H9 (cell line): ENCODE measurements at regions not wholly inside any gene's neighbourhood (a gene's known extent, or its start where the extent isn't known, plus 50 kb on each side); places are given as distances from the start of the nearest gene placed in this dataset.

Experiments
- DNase-seq: peaks from one replicate; pipeline ENCODE4 v3.0.0-alpha.2; 2017
- H2AFZ ChIP-seq: one replicate; pipeline ENCODE4 v1.6.1; 2013; ENCODE audit warnings: mild to moderate bottlenecking, low read length, control low read depth, moderate library complexity
- H2AK5ac ChIP-seq: 2 replicates; pipeline ENCODE4 v1.6.1; 2013; ENCODE audit warnings: low read length, control low read depth, mixed read lengths; ENCODE audit not compliant: insufficient read length
- H2BK120ac ChIP-seq: one replicate; pipeline ENCODE4 v1.6.1; 2013; ENCODE audit warnings: low read depth, mild to moderate bottlenecking, low read length, control low read depth, inconsistent platforms; ENCODE audit not compliant: poor library complexity, severe bottlenecking
- H2BK12ac ChIP-seq: 2 replicates; pipeline ENCODE4 v1.6.1; 2013; ENCODE audit warnings: low read length, control low read depth, mixed read lengths, low read depth; ENCODE audit not compliant: insufficient read length
- H2BK15ac ChIP-seq: 2 replicates; pipeline ENCODE4 v1.6.1; 2013; ENCODE audit warnings: low read depth, low read length, control low read depth
- H2BK20ac ChIP-seq: one replicate; pipeline ENCODE4 v1.6.1; 2013; ENCODE audit warnings: low read depth, mild to moderate bottlenecking, low read length, control low read depth, inconsistent platforms; ENCODE audit not compliant: poor library complexity, severe bottlenecking
- H2BK5ac ChIP-seq: 2 replicates; pipeline ENCODE4 v1.6.1; 2013; ENCODE audit warnings: low read length, control low read depth, mixed read lengths; ENCODE audit not compliant: insufficient read length
- H3K14ac ChIP-seq: 2 replicates; pipeline ENCODE4 v1.6.1; 2013; ENCODE audit warnings: low read length, control low read depth; ENCODE audit not compliant: insufficient read depth
- H3K18ac ChIP-seq: 2 replicates; pipeline ENCODE4 v1.6.1; 2013; ENCODE audit warnings: low read depth, mild to moderate bottlenecking, mixed read lengths, low read length, control low read depth; ENCODE audit not compliant: insufficient read length
- H3K23ac ChIP-seq: 2 replicates; pipeline ENCODE4 v1.6.1; 2013; ENCODE audit warnings: low read length, control low read depth, mixed read lengths, low read depth; ENCODE audit not compliant: insufficient read length
- H3K23me2 ChIP-seq: 2 replicates; pipeline ENCODE4 v1.6.1; 2013; ENCODE audit warnings: low read depth, mild to moderate bottlenecking, mixed read lengths, low read length, control low read depth; ENCODE audit not compliant: insufficient read length, poor library complexity, severe bottlenecking
- H3K27ac ChIP-seq: 2 replicates; pipeline ENCODE4 v1.5.1; 2013; ENCODE audit warnings: low read length, control low read depth, mixed read lengths, low read depth; ENCODE audit not compliant: insufficient read length
- H3K27me3 ChIP-seq: 2 replicates; pipeline ENCODE4 v1.6.1; 2013; ENCODE audit warnings: low read length, control low read depth, inconsistent platforms; ENCODE audit not compliant: insufficient read depth
- H3K4ac ChIP-seq: 2 replicates; pipeline ENCODE4 v1.6.1; 2013; ENCODE audit warnings: low read depth, mild to moderate bottlenecking, control low read depth, inconsistent platforms, low read length, moderate library complexity
- H3K4me1 ChIP-seq: 2 replicates; pipeline ENCODE4 v1.6.1; 2013; ENCODE audit warnings: low read length, control low read depth, inconsistent platforms; ENCODE audit not compliant: insufficient read depth
- H3K4me2 ChIP-seq: 2 replicates; pipeline ENCODE4 v1.6.1; 2013; ENCODE audit warnings: low read length, control low read depth, mixed read lengths; ENCODE audit not compliant: insufficient read length, insufficient read depth
- H3K56ac ChIP-seq: 2 replicates; pipeline ENCODE4 v1.6.1; 2013; ENCODE audit warnings: low read depth, mild to moderate bottlenecking, mixed read lengths, low read length, control low read depth; ENCODE audit not compliant: insufficient read length
- H3K79me1 ChIP-seq: 2 replicates; pipeline ENCODE4 v1.6.1; 2013; ENCODE audit warnings: low read depth, mild to moderate bottlenecking, moderate library complexity, low read length, control low read depth, inconsistent platforms; ENCODE audit not compliant: insufficient read depth, poor library complexity, severe bottlenecking
- H3K79me2 ChIP-seq: 2 replicates; pipeline ENCODE4 v1.6.1; 2013; ENCODE audit warnings: low read length, control low read depth, inconsistent platforms; ENCODE audit not compliant: insufficient read depth
- H3K9ac ChIP-seq: 2 replicates; pipeline ENCODE4 v1.6.1; 2013; ENCODE audit warnings: low read length, control low read depth, mixed read lengths; ENCODE audit not compliant: insufficient read length; ENCODE audit errors: extremely low read depth
- H3K9me3 ChIP-seq: one replicate; pipeline ENCODE4 v1.6.1; 2013; ENCODE audit warnings: low read depth, low read length, inconsistent platforms; ENCODE audit not compliant: control insufficient read depth
- H3T11ph ChIP-seq: one replicate; pipeline ENCODE4 v1.6.1; 2013; ENCODE audit warnings: mild to moderate bottlenecking, low read length, control low read depth, inconsistent platforms
- H4K20me1 ChIP-seq: one replicate; pipeline ENCODE4 v1.6.1; 2013; ENCODE audit not compliant: control insufficient read depth, insufficient read length, insufficient read depth
- H4K5ac ChIP-seq: 2 replicates; pipeline ENCODE4 v1.6.1; 2013; ENCODE audit warnings: low read depth, mild to moderate bottlenecking, mixed read lengths, low read length, control low read depth; ENCODE audit not compliant: insufficient read length
- H4K8ac ChIP-seq: replicated peaks from 2 replicates; pipeline ENCODE4 v1.6.1; 2013; ENCODE audit warnings: low read length, control low read depth, mixed read lengths, low read depth; ENCODE audit not compliant: insufficient read length
- H4K91ac ChIP-seq: 2 replicates; pipeline ENCODE4 v1.6.1; 2013; ENCODE audit warnings: low read depth, mild to moderate bottlenecking, moderate library complexity, mixed read lengths, low read length, control low read depth; ENCODE audit not compliant: insufficient read length
- H3K27ac Mint-ChIP-seq, 3 experiments: 2 replicates in 2 of 3; 3 replicates in 1 of 3; pipeline ENCODE4 v1.8.0; 2020 to 2021; ENCODE audit warnings: mixed read lengths in 3 of 3, mild to moderate bottlenecking in 1 of 3, moderate library complexity in 1 of 3
- H3K27me3 Mint-ChIP-seq: 2 replicates; pipeline ENCODE4 v1.8.0; 2021; ENCODE audit warnings: low read depth, mild to moderate bottlenecking, moderate library complexity, mixed read lengths
- H3K36me3 Mint-ChIP-seq, 3 experiments: 2 replicates in 2 of 3; 3 replicates in 1 of 3; pipeline ENCODE4 v1.8.0; 2020 to 2021; ENCODE audit warnings: low read depth in 3 of 3, mixed read lengths in 3 of 3; ENCODE audit not compliant: insufficient read depth in 1 of 3
- H3K4me1 Mint-ChIP-seq, 2 experiments: 2 replicates each; pipeline ENCODE4 v1.8.0; 2020; ENCODE audit warnings: mixed read lengths in 2 of 2
- H3K4me3 Mint-ChIP-seq, 2 experiments: 2 replicates in 1 of 2; 3 replicates in 1 of 2; pipeline ENCODE4 v1.8.0; 2020 to 2021; ENCODE audit warnings: mild to moderate bottlenecking in 2 of 2, mixed read lengths in 2 of 2, moderate library complexity in 1 of 2
- H3K9me3 Mint-ChIP-seq, 2 experiments: 2 replicates in 1 of 2; 3 replicates in 1 of 2; pipeline ENCODE4 v1.8.0; 2020; ENCODE audit warnings: mild to moderate bottlenecking in 2 of 2, mixed read lengths in 2 of 2, moderate library complexity in 1 of 2
- WGBS: extraction: QIAGEN DNeasy Blood & Tissue Kit; methylation state at CpG from one replicate; pipeline ENCODE4 v1.1.7; 2013; ENCODE audit warnings: missing lambda C conversion rate, low lambda C conversion rate, mixed read lengths; ENCODE audit not compliant: insufficient read length; ENCODE audit errors: extremely low coverage; 5-methylcytosine and 5-hydroxymethylcytosine counted together
- TF ChIP-seq, protein P1 (sequence below): fragments of 200-600 bp; sonication (generic); conservative IDR thresholded peaks from 3 replicates; pipeline ENCODE4 v1.8.0; 2021; ENCODE audit warnings: antibody characterized with exemption, mild to moderate bottlenecking

GRCh38 chr10:117946525-117947070 lies 100.1 kb downstream of the RAB11FIP2 start:
- no peaks in the 10 kb centered on the region for H3K79me2 ChIP-seq
- no peaks in the 10 kb centered on the region for H3K9me3 ChIP-seq
- H3K27ac Mint-ChIP-seq = no peak overlapping the region
- no peak overlapping the region for H4K8ac ChIP-seq
- TF ChIP-seq, protein P1, sequence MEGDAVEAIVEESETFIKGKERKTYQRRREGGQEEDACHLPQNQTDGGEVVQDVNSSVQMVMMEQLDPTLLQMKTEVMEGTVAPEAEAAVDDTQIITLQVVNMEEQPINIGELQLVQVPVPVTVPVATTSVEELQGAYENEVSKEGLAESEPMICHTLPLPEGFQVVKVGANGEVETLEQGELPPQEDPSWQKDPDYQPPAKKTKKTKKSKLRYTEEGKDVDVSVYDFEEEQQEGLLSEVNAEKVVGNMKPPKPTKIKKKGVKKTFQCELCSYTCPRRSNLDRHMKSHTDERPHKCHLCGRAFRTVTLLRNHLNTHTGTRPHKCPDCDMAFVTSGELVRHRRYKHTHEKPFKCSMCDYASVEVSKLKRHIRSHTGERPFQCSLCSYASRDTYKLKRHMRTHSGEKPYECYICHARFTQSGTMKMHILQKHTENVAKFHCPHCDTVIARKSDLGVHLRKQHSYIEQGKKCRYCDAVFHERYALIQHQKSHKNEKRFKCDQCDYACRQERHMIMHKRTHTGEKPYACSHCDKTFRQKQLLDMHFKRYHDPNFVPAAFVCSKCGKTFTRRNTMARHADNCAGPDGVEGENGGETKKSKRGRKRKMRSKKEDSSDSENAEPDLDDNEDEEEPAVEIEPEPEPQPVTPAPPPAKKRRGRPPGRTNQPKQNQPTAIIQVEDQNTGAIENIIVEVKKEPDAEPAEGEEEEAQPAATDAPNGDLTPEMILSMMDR = no peak
- H2AK5ac ChIP-seq = no peak overlapping the region
- no peak overlapping the region for H3K4me2 ChIP-seq
- no peak overlapping the region for H4K91ac ChIP-seq
- no peak for DNase-seq
- no peak overlapping the region for H3K27ac ChIP-seq
- no peak overlapping the region for H2BK15ac ChIP-seq
- H3K4me1 Mint-ChIP-seq = peaks cover 2% of the 10 kb centered on the region in 2 experiments; a peak in 2 of 4 replicates
- H3K36me3 Mint-ChIP-seq = no peaks in the 10 kb centered on the region; a peak in 1 of 7 replicates
- no peak overlapping the region for H3T11ph ChIP-seq
- no peak overlapping the region for H2BK120ac ChIP-seq
- H3K4me3 Mint-ChIP-seq = no peak overlapping the region
- no peak overlapping the region for H3K23ac ChIP-seq
- no peaks in the 10 kb centered on the region for H3K79me1 ChIP-seq
- no peaks in the 10 kb centered on the region for H3K4me1 ChIP-seq
- no peak overlapping the region for H3K56ac ChIP-seq
- H3K9me3 Mint-ChIP-seq = no peaks in the 10 kb centered on the region
- H3K18ac ChIP-seq = no peak overlapping the region
- no peak overlapping the region for H3K4ac ChIP-seq
- H2AFZ ChIP-seq = no peak overlapping the region
- H3K23me2 ChIP-seq = no peaks in the 10 kb centered on the region
- H2BK20ac ChIP-seq = no peak overlapping the region
- no peak overlapping the region for H4K5ac ChIP-seq
- no peak overlapping the region for H3K9ac ChIP-seq
- no peak overlapping the region for H3K14ac ChIP-seq
- H2BK5ac ChIP-seq = no peak overlapping the region
- no peaks in the 10 kb centered on the region for H4K20me1 ChIP-seq
- no CpG with 5 or more reads among the region's 8 CpGs for WGBS
- peaks cover 6% of the 10 kb centered on the region for H3K27me3 Mint-ChIP-seq
- no peak overlapping the region for H2BK12ac ChIP-seq
- no peaks in the 10 kb centered on the region for H3K27me3 ChIP-seq
